SK-N-SH treated with all-trans-retinoic acid at 6 μM for 48 hours (cell line): ENCODE measurements at regions not wholly inside any gene's neighbourhood (a gene's known extent, or its start where the extent isn't known, plus 50 kb on each side); places are given as distances from the start of the nearest gene placed in this dataset.

Experiments used
- ATAC-seq: fragments of 200-7000 bp; cut with Tn5 transposase; 3 replicates; pipeline ENCODE4 v1.9.1; 2020; ENCODE audit warnings: mild to moderate bottlenecking, moderate library complexity
- ARNTL ChIP-seq: fragments of 450-650 bp; formaldehyde crosslinking; IDR thresholded peaks from 2 replicates; pipeline ENCODE4 v1.5.0; 2020; ENCODE audit warnings: low read depth, mild to moderate bottlenecking, moderate library complexity, borderline replicate concordance
- BACH2 ChIP-seq: fragments of 250-450 bp; sonication (Bioruptor Pico); IDR thresholded peaks from 2 replicates; pipeline ENCODE4 v1.9.0; 2021; ENCODE audit warnings: mild to moderate bottlenecking, borderline replicate concordance
- CREB5 ChIP-seq: fragments of 250-450 bp; sonication (Bioruptor Pico); IDR thresholded peaks from 2 replicates; pipeline ENCODE4 v1.5.1; 2020; ENCODE audit warnings: low read depth, mild to moderate bottlenecking, moderate library complexity
- CSDC2 ChIP-seq: fragments of 250-450 bp; sonication (Bioruptor Pico); IDR thresholded peaks from 2 replicates; pipeline ENCODE4 v1.5.0; 2020; ENCODE audit warnings: mild to moderate bottlenecking, moderate library complexity
- CSRNP3 ChIP-seq: fragments of 250-450 bp; sonication (Bioruptor Pico); IDR thresholded peaks from 2 replicates; pipeline ENCODE4 v1.5.1; 2021; ENCODE audit warnings: mild to moderate bottlenecking, moderate library complexity
- ESRRG ChIP-seq: fragments of 250-450 bp; sonication (Bioruptor Pico); IDR thresholded peaks from 2 replicates; pipeline ENCODE4 v1.6.1; 2021; ENCODE audit warnings: mild to moderate bottlenecking
- GLIS3 ChIP-seq: fragments of 250-450 bp; sonication (Bioruptor Pico); IDR thresholded peaks from 2 replicates; pipeline ENCODE4 v1.5.0; 2020; ENCODE audit warnings: mild to moderate bottlenecking, moderate library complexity
- ISL1 ChIP-seq: fragments of 250-450 bp; sonication (Bioruptor Pico); IDR thresholded peaks from 2 replicates; pipeline ENCODE4 v2.1.2; 2022; ENCODE audit warnings: mild to moderate bottlenecking, moderate library complexity
- OSR1 ChIP-seq: fragments of 250-450 bp; sonication (Bioruptor Pico); IDR thresholded peaks from 2 replicates; pipeline ENCODE4 v1.8.0; 2022; ENCODE audit warnings: moderate library complexity, mild to moderate bottlenecking, inconsistent platforms
- POU6F1 ChIP-seq: fragments of 250-450 bp; sonication (Bioruptor Pico); IDR thresholded peaks from 2 replicates; pipeline ENCODE4 v1.8.0; 2021; ENCODE audit warnings: low read depth, mild to moderate bottlenecking, moderate library complexity, borderline replicate concordance
- PPARA ChIP-seq: fragments of 250-450 bp; sonication (Bioruptor Pico); IDR thresholded peaks from 2 replicates; pipeline ENCODE4 v1.5.0; 2020; ENCODE audit warnings: mild to moderate bottlenecking, borderline replicate concordance
- RARB ChIP-seq: fragments of 250-450 bp; sonication (Bioruptor Pico); IDR thresholded peaks from 2 replicates; pipeline ENCODE4 v1.8.0; 2021; ENCODE audit warnings: mild to moderate bottlenecking, moderate library complexity
- SNAI2 ChIP-seq: fragments of 250-450 bp; sonication (Bioruptor Pico); IDR thresholded peaks from 2 replicates; pipeline ENCODE4 v1.5.0; 2020; ENCODE audit warnings: mild to moderate bottlenecking, moderate library complexity
- TCF4 ChIP-seq: fragments of 250-450 bp; sonication (Bioruptor Pico); IDR thresholded peaks from 2 replicates; pipeline ENCODE4 v1.8.0; 2021; ENCODE audit warnings: mild to moderate bottlenecking, moderate library complexity, borderline replicate concordance
- TOX ChIP-seq: fragments of 250-450 bp; sonication (Bioruptor Pico); IDR thresholded peaks from 2 replicates; pipeline ENCODE4 v1.8.0; 2021; ENCODE audit warnings: mild to moderate bottlenecking, moderate library complexity, borderline replicate concordance
- TSHZ2 ChIP-seq: fragments of 250-450 bp; sonication (Bioruptor Pico); IDR thresholded peaks from 2 replicates; pipeline ENCODE4 v1.5.0; 2020; ENCODE audit warnings: mild to moderate bottlenecking, moderate library complexity
- ZC3H10 ChIP-seq: fragments of 250-450 bp; sonication (Bioruptor Pico); IDR thresholded peaks from 2 replicates; pipeline ENCODE4 v1.5.1; 2021; ENCODE audit warnings: mild to moderate bottlenecking, moderate library complexity
- ZFP3 ChIP-seq: fragments of 250-450 bp; sonication (Bioruptor Pico); IDR thresholded peaks from 2 replicates; pipeline ENCODE4 v1.5.0; 2020; ENCODE audit warnings: mild to moderate bottlenecking, moderate library complexity
- ZFP30 ChIP-seq: fragments of 450-650 bp; formaldehyde crosslinking; IDR thresholded peaks from 2 replicates; pipeline ENCODE4 v1.5.0; 2022; ENCODE audit warnings: mild to moderate bottlenecking, moderate library complexity
- ZNF565 ChIP-seq: fragments of 450-650 bp; formaldehyde crosslinking; conservative IDR thresholded peaks from 2 replicates; pipeline ENCODE4 v1.5.0; 2020; ENCODE audit warnings: low read depth, mild to moderate bottlenecking, moderate library complexity
- ZNF70 ChIP-seq: fragments of 450-650 bp; formaldehyde crosslinking; IDR thresholded peaks from 2 replicates; pipeline ENCODE4 v1.5.0; 2020; ENCODE audit warnings: mild to moderate bottlenecking, moderate library complexity
- TF ChIP-seq, protein P1 (sequence below): fragments of 250-450 bp; sonication (Bioruptor Pico); IDR thresholded peaks from 2 replicates; pipeline ENCODE4 v1.8.0; 2020; ENCODE audit warnings: mild to moderate bottlenecking, moderate library complexity, borderline replicate concordance

GRCh38 chr9:1443450-1443849 lies 393.3 kb downstream of the DMRT2 start:
- TF ChIP-seq ARNTL (CRISPR knock-in tag) (no peak), CSDC2 (CRISPR knock-in tag) (no peak), ZFP30 (no peak), PPARA (CRISPR knock-in tag) (no peak), TOX (CRISPR knock-in tag) (no peak), CREB5 (CRISPR knock-in tag) (no peak), ZFP3 (CRISPR knock-in tag) (no peak), TSHZ2 (no peak), ZNF70 (CRISPR knock-in tag) (no peak), GLIS3 (CRISPR knock-in tag) (no peak), BACH2 (CRISPR knock-in tag) (no peak), SNAI2 (CRISPR knock-in tag) (no peak), ESRRG (no peak), ZNF565 (no peak), ZC3H10 (CRISPR knock-in tag) (no peak)
- TF ChIP-seq, protein P1, sequence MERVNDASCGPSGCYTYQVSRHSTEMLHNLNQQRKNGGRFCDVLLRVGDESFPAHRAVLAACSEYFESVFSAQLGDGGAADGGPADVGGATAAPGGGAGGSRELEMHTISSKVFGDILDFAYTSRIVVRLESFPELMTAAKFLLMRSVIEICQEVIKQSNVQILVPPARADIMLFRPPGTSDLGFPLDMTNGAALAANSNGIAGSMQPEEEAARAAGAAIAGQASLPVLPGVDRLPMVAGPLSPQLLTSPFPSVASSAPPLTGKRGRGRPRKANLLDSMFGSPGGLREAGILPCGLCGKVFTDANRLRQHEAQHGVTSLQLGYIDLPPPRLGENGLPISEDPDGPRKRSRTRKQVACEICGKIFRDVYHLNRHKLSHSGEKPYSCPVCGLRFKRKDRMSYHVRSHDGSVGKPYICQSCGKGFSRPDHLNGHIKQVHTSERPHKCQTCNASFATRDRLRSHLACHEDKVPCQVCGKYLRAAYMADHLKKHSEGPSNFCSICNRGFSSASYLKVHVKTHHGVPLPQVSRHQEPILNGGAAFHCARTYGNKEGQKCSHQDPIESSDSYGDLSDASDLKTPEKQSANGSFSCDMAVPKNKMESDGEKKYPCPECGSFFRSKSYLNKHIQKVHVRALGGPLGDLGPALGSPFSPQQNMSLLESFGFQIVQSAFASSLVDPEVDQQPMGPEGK (CRISPR knock-in tag), result no peak
- ATAC-seq, result no peak

- ATAC-seq, result no peak
- TF ChIP-seq PPARA (CRISPR knock-in tag) (no peak), TOX (CRISPR knock-in tag) (no peak), CREB5 (CRISPR knock-in tag) (no peak), GLIS3 (CRISPR knock-in tag) (no peak), ISL1 (CRISPR knock-in tag) (no peak), OSR1 (no peak), CSRNP3 (CRISPR knock-in tag) (no peak), ESRRG (no peak), TSHZ2 (no peak), RARB (CRISPR knock-in tag) (no peak), POU6F1 (CRISPR knock-in tag) (no peak), ZNF70 (CRISPR knock-in tag) (no peak), ZFP30 (no peak), CSDC2 (CRISPR knock-in tag) (no peak), TCF4 (no peak), ARNTL (CRISPR knock-in tag) (no peak), SNAI2 (CRISPR knock-in tag) (no peak), BACH2 (CRISPR knock-in tag) (no peak)
- TF ChIP-seq, protein P1 (CRISPR knock-in tag), result no peak
Measured at GRCh38 chr9:1446671-1447070, 396.5 kb downstream of the DMRT2 start.
